ENCODE measurements at regions not wholly inside any gene's neighbourhood (a gene's known extent, or its start where the extent isn't known, plus 50 kb on each side); places are given as distances from the start of the nearest gene placed in this dataset.
"Not testable (repeated sequence)": the region's sequence is repeated elsewhere in the genome, so short reads cannot be mapped to it uniquely, and the experiment has no call there.

GRCh38 chr2:184407041-184407630 is 191.2 kb upstream of the ZNF804A start:
- FAIRE-seq; DNase-seq (ENCODE audit: low spot score): not testable (repeated sequence)

DNA sequence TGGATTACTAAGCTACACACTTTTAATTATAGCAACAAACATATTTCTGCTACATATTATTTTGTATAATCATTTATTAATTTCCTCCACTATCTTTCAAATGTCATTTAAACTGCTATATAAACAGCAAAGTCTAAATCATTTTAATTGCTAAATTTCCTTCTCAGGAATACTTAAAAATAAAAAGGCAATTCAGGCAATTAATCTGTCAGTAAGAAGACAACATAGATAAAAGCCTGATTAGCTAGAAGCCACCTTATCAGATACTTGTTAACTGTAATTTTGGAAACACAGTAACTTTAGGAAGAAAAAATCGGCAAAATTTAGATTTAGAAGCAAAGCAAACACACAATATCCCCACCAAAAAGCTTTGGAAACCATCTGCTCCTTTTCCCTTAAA is 188.2 kb upstream of the ZNF804A start:
- DNase-seq (ENCODE audit: low spot score) (no peak), FAIRE-seq (no peak)

- no peak for DNase-seq (ENCODE audit: low spot score)
- no peak for FAIRE-seq
Observed at GRCh38 chr2:184413221-184413620, 185.1 kb upstream of the ZNF804A start.

GRCh38 chr2:184413671-184414229 is 184.6 kb upstream of the ZNF804A start:
- FAIRE-seq, result no peak
- no peak for DNase-seq (ENCODE audit: low spot score)

DNA sequence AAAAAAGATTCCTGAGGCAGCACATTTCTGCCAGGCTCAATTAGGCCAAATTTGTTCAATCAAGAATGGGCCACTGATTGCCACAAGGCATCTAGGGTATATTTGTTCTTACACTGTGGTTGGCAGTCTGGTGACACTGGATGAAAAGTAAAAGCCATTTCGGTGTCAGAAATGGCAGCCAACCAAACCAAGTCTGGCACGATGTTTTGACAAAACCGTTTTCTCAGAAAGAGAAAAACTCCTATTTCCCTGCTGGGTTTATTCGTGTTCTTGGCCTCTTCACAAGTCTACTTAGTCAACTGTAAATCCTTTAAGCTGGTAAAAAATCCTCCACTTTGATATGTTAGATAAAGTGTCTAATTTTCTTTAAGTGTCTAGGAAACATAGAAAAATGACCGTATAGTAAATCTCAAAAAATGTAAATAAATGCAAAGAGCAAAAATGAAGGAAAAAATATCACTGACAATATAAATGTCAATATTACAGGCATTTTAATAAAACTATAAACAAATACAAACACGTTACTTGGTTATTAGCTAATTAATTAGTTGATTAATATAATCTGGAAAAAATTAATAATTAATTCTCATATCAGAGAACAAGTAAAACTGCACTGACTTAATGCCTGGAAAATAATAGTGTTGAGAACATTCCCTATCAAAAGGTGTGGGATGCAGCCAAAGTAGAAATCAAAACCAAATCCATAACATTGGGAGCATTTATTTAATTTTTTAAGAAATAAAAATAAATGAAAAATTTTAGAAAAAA is 182.0 kb upstream of the ZNF804A start:
- FAIRE-seq (no peak), DNase-seq (ENCODE audit: low spot score) (no peak)

DNA sequence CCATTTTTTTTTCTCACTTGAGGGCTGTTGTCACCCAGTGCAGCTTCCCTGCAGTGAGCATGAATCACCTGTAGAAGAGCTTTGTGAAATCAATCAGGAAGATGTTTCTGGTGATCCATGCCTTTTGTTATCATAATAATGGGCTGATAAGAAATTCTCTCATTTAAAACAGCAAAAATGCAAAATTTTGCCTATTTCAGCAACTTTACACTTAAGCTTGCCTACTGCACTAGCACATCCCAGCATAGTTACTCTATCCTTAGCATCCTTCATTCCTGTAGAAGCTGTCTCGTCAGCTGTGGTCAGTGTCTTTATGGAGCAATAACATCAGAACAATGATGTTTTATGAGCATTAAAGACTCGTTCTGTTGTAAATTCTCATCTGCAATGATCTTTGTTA is 178.6 kb upstream of the ZNF804A start:
- FAIRE-seq, result no peak
- DNase-seq (ENCODE audit: low spot score), result no peak

DNA sequence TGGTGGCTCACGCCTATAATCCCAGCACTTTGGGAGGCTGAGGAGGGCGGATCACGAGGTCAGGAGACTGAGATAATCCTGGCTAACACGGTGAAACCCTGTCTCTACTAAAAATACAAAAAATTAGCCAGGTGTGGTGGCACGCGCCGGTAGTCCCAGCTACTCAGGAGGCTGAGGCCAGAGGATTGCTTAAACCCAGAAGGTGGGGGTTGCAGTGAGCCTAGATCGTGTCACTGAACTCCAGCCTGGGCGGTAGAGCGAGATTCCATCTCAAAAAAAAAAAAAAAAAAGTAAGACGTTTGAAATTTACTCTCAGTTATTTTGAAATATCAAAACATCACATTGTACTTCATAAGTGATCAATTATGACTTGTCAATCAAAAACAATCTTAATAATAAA is 176.9 kb upstream of the ZNF804A start:
- FAIRE-seq; DNase-seq (ENCODE audit: low spot score): not testable (repeated sequence)

GRCh38 chr2:184425083-184425482 is 173.2 kb upstream of the ZNF804A start:
- DNase-seq (ENCODE audit: low spot score) (no peak), FAIRE-seq (no peak)

- no peak for FAIRE-seq
Observed at GRCh38 chr2:184444217-184444616, 154.1 kb upstream of the ZNF804A start.

DNA sequence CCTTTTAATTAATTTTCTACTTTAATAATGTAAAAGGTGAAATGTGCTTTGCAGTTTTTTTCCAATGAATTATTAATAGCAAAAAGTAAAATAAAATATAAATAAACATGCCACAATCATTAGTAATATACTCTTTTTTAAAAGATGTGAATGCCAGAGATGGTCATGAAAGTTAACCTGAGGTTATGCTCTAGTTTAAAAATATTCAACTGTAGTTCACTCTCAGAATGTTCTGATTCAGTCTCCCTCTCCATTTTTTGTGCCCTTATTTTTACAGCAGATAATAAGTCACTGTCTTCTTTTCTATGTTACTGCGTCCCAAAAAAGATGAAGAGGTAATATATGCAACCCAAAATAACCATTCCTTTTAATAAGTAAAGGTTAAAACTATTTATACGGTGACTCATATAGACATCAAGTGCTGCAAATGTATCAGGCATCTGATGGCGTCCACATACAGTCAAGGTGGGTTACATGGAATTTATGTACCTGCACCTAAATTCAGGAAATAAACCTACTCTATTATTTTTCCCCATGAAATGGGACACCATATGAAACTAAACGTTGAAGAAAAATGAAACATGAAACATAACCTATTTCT is 153.6 kb upstream of the ZNF804A start:
- DNase-seq (ENCODE audit: low spot score) (no peak), FAIRE-seq (no peak)

More at GRCh38 chr2:184444217-184444616, 154.1 kb upstream of the ZNF804A start:
- no peak for DNase-seq (ENCODE audit: low spot score)

GRCh38 chr2:184449760-184450159 is 148.6 kb upstream of the ZNF804A start:
- no peak for DNase-seq (ENCODE audit: low spot score)
- FAIRE-seq, result no peak

DNA sequence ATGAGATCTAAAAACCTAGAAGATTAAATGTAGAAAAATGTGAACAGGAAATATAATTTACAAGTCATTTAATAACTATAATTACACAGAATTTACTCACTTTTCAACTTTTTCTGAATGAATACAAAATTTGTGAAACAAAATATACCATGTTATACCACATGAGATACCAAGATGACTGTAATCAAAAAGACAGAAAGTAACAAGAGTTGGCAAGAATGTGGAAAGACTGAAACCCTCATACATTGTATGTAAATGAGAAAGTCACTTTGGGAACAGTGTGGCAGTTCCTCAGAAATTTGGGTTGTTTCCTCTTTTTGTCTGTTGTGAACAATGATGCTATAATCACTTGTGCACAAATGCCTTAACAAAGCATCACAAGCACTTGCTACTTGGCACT is 145.4 kb upstream of the ZNF804A start:
- FAIRE-seq, result no peak
- no peak for DNase-seq (ENCODE audit: low spot score)

DNA sequence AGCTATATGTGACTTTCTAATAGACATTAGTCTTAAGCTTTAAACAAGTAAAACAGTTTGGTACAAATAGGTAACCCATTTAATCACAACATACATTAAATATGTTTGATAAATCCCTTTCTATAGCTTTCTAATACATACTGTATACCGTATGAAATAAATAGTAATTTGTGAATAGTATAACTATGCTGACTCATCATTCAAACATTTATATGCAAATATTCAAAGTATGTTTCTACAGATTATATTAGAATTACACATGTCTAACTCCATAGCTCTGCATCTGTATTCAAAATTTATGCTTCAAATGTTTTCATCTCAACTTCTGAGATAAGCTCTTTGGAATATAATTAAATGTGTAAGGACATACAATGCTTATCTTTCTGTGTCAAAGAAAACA is 142.7 kb upstream of the ZNF804A start:
- DNase-seq (ENCODE audit: low spot score), result no peak
- FAIRE-seq, result no peak

- FAIRE-seq; DNase-seq (ENCODE audit: low spot score): not testable (repeated sequence)
Observed at GRCh38 chr2:184456693-184457092, 141.6 kb upstream of the ZNF804A start.

DNA sequence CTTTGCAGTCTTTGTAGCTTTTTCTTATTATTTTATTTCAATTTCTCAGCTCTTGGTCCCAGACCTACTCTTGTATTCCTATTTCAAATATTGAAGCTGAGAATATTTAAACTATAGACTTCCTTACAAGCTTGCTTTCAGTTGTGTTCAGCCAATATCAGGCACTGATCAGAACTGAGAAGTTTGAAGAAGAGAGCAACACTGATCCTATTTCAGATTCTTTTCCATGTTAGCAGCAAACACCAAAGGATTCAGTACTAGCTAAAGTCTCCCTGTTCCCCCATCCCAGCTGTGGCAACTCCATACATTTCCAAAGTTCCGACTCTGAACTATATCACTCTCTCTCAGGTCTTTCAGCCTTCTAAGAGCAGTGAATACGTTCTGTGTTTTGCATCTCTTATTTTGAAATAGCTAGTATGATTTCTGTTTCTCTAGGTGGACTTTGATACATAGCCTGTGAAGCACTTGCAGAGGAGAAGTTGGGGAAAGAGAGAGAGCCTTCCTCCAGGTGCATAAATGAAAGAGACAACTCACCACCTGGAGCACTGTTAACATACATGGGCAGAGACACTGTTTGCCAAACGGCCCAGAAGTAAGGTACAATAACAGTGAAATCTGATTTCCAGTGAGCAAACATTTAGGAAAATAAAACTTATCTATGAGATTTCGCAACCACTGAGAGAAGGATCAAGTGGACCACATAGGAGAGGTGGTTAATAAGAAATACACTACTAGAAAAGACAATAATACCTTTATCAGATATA is 135.0 kb upstream of the ZNF804A start:
- FAIRE-seq (no peak), DNase-seq (ENCODE audit: low spot score) (no peak)

- FAIRE-seq, result no peak
Observed at GRCh38 chr2:184463866-184464248, 134.5 kb upstream of the ZNF804A start.

GRCh38 chr2:184468826-184469225 is 129.5 kb upstream of the ZNF804A start:
- no peak for FAIRE-seq
- DNase-seq (ENCODE audit: low spot score), result no peak

More at GRCh38 chr2:184463866-184464248, 134.5 kb upstream of the ZNF804A start:
- DNase-seq (ENCODE audit: low spot score), result no peak

DNA sequence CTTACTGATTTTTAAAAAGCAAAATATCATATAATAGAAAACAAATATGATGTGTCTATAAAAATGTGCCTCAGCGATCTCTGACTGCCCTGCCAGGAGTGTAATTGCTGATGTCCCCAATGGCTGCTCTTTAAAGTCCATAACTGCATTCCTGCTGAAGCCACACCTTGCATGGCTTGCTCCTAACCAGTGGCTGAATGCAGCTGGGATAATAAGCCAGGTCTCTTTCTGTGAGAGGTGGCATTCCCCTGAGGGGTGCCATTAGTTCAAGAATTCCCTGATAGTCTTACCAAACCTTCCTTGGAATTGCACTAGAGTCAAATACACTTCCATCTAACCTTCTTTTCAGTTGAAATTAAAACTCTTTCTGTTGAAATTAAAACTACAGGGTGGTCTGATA is 125.8 kb upstream of the ZNF804A start:
- FAIRE-seq, result no peak
- no peak for DNase-seq (ENCODE audit: low spot score)

DNA sequence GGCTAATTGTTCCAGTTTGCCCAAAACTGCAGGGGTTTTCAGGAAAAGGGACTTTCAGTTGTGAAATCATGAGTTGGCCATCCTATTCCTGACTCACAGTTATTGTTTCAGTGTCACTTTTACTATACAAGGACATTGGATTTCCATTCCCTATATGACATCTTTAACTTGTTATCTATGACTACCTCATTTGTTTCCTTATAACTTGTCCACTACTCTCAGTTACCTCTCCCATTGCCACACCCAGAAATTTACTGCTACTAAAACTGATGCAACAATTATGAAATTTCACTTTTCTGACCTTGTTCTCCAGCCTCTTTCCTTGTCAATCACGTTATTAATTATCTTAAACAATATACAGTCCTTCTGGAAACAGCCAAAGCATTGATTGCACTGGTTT is 116.5 kb upstream of the ZNF804A start:
- FAIRE-seq, result no peak

GRCh38 chr2:184498936-184499335 is 99.4 kb upstream of the ZNF804A start:
- no peak for FAIRE-seq

More for the DNA sequence above, 116.5 kb upstream of the ZNF804A start:
- no peak for DNase-seq (ENCODE audit: low spot score)

DNA sequence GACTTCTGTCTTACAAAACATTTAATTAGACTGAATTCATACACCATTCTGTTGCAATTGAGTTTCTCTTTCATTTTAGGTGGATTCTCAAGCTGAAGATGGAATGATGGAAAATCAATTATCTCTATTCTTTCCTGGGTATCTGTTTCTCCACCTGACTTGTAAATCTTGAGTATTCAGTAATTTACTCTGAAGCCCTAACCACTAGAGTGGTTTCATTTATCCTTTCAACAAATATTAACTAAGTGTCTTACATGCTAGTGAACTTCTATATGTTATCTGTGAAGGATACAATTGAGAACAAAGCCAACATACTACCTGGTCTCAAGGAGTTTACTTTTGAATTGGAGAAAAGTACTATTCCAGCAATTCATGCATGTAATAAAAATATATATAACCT is 94.1 kb upstream of the ZNF804A start:
- DNase-seq (ENCODE audit: low spot score) (no peak), FAIRE-seq (no peak)

More at GRCh38 chr2:184498936-184499335, 99.4 kb upstream of the ZNF804A start:
- no peak for DNase-seq (ENCODE audit: low spot score)

All from RCC 7860 (cell line).